K562 (cell line): ENCODE measurements at regions not wholly inside any gene's neighbourhood (a gene's known extent, or its start where the extent isn't known, plus 50 kb on each side); places are given as distances from the start of the nearest gene placed in this dataset.

Source experiments
- ATAC-seq: fragments of 200-7000 bp; cut with Tn5 transposase; 3 replicates; pipeline ENCODE4 v1.9.1; 2020; ENCODE audit warnings: moderate library complexity
- BruUV-seq: library from RNA; stranded (reverse); fragments of 400-500 nt; replicated peaks from 2 replicates; lab custom pipeline; 2021; lab: Mats Ljungman, UMichigan
- CTCF ChIA-PET: fragments of 300-600 bp; formaldehyde crosslinking; extraction: SDS; loops from one replicate; lab custom pipeline; 2021; ENCODE audit warnings: low intra/inter-chr PET ratio; lab: Yijun Ruan, JAX
- POLR2A ChIA-PET: fragments of 300-600, 350-650 bp; sonication (Branson Sonifier 250); formaldehyde crosslinking; extraction: SDS; loops from one replicate; lab custom pipeline; 2021; ENCODE audit warnings: antibody characterized with exemption, inconsistent platforms; lab: Yijun Ruan, JAX
- DNase-seq, 4 experiments: peaks; one replicate each; pipeline versions ENCODE4 v3.0.0 to v3.0.0-alpha.2; 2011 to 2018; ENCODE audit warnings: low spot score in 3 of 4, mixed read lengths in 3 of 4; ENCODE audit errors: extremely low read depth in 1 of 4
- FAIRE-seq: peaks from 2 replicates; lab custom pipeline; 2011; peaks lifted over from hg19 to GRCh38; lab: Jason Lieb, UNC
- H2AFZ ChIP-seq: 2 replicates; pipeline ENCODE4 v1.6.0; 2011; ENCODE audit warnings: low read depth, low read length, control low read depth, inconsistent platforms
- H3K27ac ChIP-seq: fragments of 200-600 bp; 3 replicates; pipeline ENCODE4 v1.8.0; 2011; ENCODE audit warnings: low read depth, mild to moderate bottlenecking, control low read depth, inconsistent platforms, low read length, moderate library complexity, mixed read lengths; ENCODE audit errors: extremely low read depth
- H3K27me3 ChIP-seq, 2 experiments: fragments of 300-600 bp in 1 of 2; 2 replicates in 1 of 2; 3 replicates in 1 of 2; pipeline versions ENCODE4 v1.6.0 to v1.8.0; 2011; ENCODE audit warnings: inconsistent platforms in 2 of 2, low read length in 2 of 2, mild to moderate bottlenecking in 1 of 2, mixed read lengths in 1 of 2, moderate library complexity in 1 of 2; ENCODE audit not compliant: control insufficient read depth in 2 of 2, insufficient read depth in 2 of 2
- H3K36me3 ChIP-seq: fragments of 300-600 bp; 3 replicates; pipeline ENCODE4 v1.8.0; 2011; ENCODE audit warnings: mild to moderate bottlenecking, low read length, inconsistent platforms; ENCODE audit not compliant: control insufficient read depth, insufficient read depth
- H3K4me1 ChIP-seq, 2 experiments: fragments of 200-600 bp in 1 of 2; replicated peaks in 1 of 2; 2 replicates in 1 of 2; 3 replicates in 1 of 2; pipeline versions ENCODE4 v1.5.1 to v1.8.0; 2011; ENCODE audit warnings: inconsistent platforms in 2 of 2, low read length in 2 of 2, mild to moderate bottlenecking in 1 of 2, mixed read lengths in 1 of 2, moderate library complexity in 1 of 2; ENCODE audit not compliant: control insufficient read depth in 2 of 2, insufficient read depth in 2 of 2
- H3K4me2 ChIP-seq: 2 replicates; pipeline ENCODE4 v1.6.1; 2011; ENCODE audit warnings: low read length, control low read depth, inconsistent platforms, mixed read lengths; ENCODE audit not compliant: insufficient read depth
- H3K4me3 ChIP-seq: fragments of 200-600 bp; sonication (generic), shearing (Covaris generic); 2 replicates; pipeline ENCODE4 v1.5.1; 2016; ENCODE audit warnings: control low read depth, inconsistent platforms
- H3K79me2 ChIP-seq: fragments of 200-600 bp; 3 replicates; pipeline ENCODE4 v1.8.0; 2011; ENCODE audit warnings: low read length, inconsistent platforms; ENCODE audit not compliant: control insufficient read depth, insufficient read depth
- H3K9ac ChIP-seq, 2 experiments: 2 replicates each; pipeline versions ENCODE4 v1.6.0 to v1.6.1; 2011; ENCODE audit warnings: low read depth in 2 of 2, low read length in 2 of 2, control low read depth in 1 of 2, inconsistent platforms in 1 of 2, mild to moderate bottlenecking in 1 of 2, mixed read lengths in 1 of 2; ENCODE audit not compliant: insufficient read depth in 1 of 2
- H3K9me1 ChIP-seq: one replicate; pipeline ENCODE4 v1.6.0; 2011; ENCODE audit warnings: inconsistent platforms, mild to moderate bottlenecking, low read length, moderate library complexity; ENCODE audit not compliant: control insufficient read depth, insufficient read depth
- H3K9me3 ChIP-seq: replicated peaks from 2 replicates; pipeline ENCODE4 v1.5.1; 2011; ENCODE audit warnings: low read depth, low read length, inconsistent platforms; ENCODE audit not compliant: control insufficient read depth, insufficient read depth
- H4K20me1 ChIP-seq: replicated peaks from 2 replicates; pipeline ENCODE4 v1.6.1; 2011; ENCODE audit warnings: low read length, inconsistent platforms, mixed read lengths; ENCODE audit not compliant: control insufficient read depth, insufficient read depth
- NFYB ChIP-seq: IDR thresholded peaks from 2 replicates; pipeline ENCODE4 v1.6.1; 2011; ENCODE audit warnings: mild to moderate bottlenecking, moderate library complexity; ENCODE audit not compliant: insufficient read length; ENCODE audit errors: extremely low read depth
- PKNOX1 ChIP-seq: fragments of 450-650 bp; IDR thresholded peaks from 2 replicates; pipeline ENCODE4 v1.6.1; 2016
- RCOR1 ChIP-seq, 2 experiments: IDR thresholded peaks; 2 replicates each; pipeline ENCODE4 v1.6.1; 2012; ENCODE audit warnings: low read depth in 2 of 2, low read length in 2 of 2, borderline replicate concordance in 1 of 2, improper control_type of control experiment in 1 of 2
- ZNF316 ChIP-seq: fragments of 450-650 bp; IDR thresholded peaks from 2 replicates; pipeline ENCODE4 v1.6.1; 2016
- in situ Hi-C: fragments of 300-500 bp; cut with MboI; formaldehyde crosslinking; loops from 4 replicates; pipeline ENCODE4 v1.15.0; 2018; ENCODE audit warnings: inconsistent platforms, mixed read lengths
- intact Hi-C: fragments of 100-400 bp; cut with micrococcal nuclease; formaldehyde crosslinking; loops from 2 replicates; pipeline ENCODE4 v1.14.2; 2022

GRCh38 chr6:27088068-27088467 is 159.4 kb upstream of the PRSS16 start:
- intact Hi-C loops = no loop called here
- CTCF ChIA-PET = no interaction called here
- Histone ChIP-seq H2AFZ (no peak overlapping the region), H3K9ac (no peak overlapping the region), H3K36me3 (no peaks in the 10 kb centered on the region), H3K27me3 (no peaks in the 10 kb centered on the region), H3K9me1 (no peaks in the 10 kb centered on the region), H4K20me1 (no peaks in the 10 kb centered on the region), H3K79me2 (no peaks in the 10 kb centered on the region), H3K27ac (no peak overlapping the region), H3K4me1 (peaks cover 0 to 3% of the 10 kb centered on the region in 2 experiments; a peak in 2 of 5 replicates), H3K9me3 (no peaks in the 10 kb centered on the region)
- in situ Hi-C loops = loop anchor here (5.0 kb wide), 1 partner anchor 476 kb away; no protein-coding TSS in a partner anchor
- no peak for ATAC-seq
- BruUV-seq = no TSS peak
- POLR2A ChIA-PET = interaction anchor here (1.0 kb wide), 1 partner anchor 45 kb away, joined by 3 read pairs; no protein-coding TSS in a partner anchor
- TF ChIP-seq RCOR1 (IDR thresholded peaks at IDR 0.05; ENCODE audit: borderline replicate concordance in 1 of 2, low read depth in 2 of 2, low read length in 2 of 2) (no peak), PKNOX1 (0 out of 2 replicates have a peak, but pooled peaks have one; percentile 37), NFYB (no peak), ZNF316 (peak; percentile 26; the same call in 1 of the 2 replicates)
- TF ChIP-seq, all 486 proteins: peak for 2
- FAIRE-seq = no peak
- no peak for DNase-seq
- Histone ChIP-seq H3K4me2 (no peak overlapping the region), H3K4me3 (no peak overlapping the region)
